WTC11 (cell line): ENCODE measurements at regions not wholly inside any gene's neighbourhood (a gene's known extent, or its start where the extent isn't known, plus 50 kb on each side); places are given as distances from the start of the nearest gene placed in this dataset.

Experiments used
- ATAC-seq: fragments of 200-7000 bp; cut with Tn5 transposase; 2 replicates; pipeline ENCODE4 v1.10.0; 2021; ENCODE audit warnings: mild to moderate bottlenecking, moderate library complexity
- CTCF ChIA-PET: fragments of 300-600 bp; sonication (Branson Sonifier 250); formaldehyde crosslinking; loops from one replicate; lab custom pipeline; 2021; ENCODE audit warnings: antibody characterized with exemption; lab: Charles Lee
- POLR2A ChIA-PET: fragments of 350-600 bp; sonication (Branson Sonifier 250); formaldehyde crosslinking; loops from one replicate; lab custom pipeline; 2021; ENCODE audit warnings: antibody characterized with exemption; lab: Charles Lee
- DNase-seq: peaks from one replicate; pipeline ENCODE4 v3.0.0; 2021; ENCODE audit warnings: low spot score
- H3K27ac Mint-ChIP-seq: 2 replicates; pipeline ENCODE4 v1.8.0; 2021; ENCODE audit warnings: mixed read lengths
- H3K27me3 Mint-ChIP-seq: 2 replicates; pipeline ENCODE4 v1.8.0; 2021; ENCODE audit warnings: low read depth, mild to moderate bottlenecking, moderate library complexity, mixed read lengths
- H3K36me3 Mint-ChIP-seq: 2 replicates; pipeline ENCODE4 v1.8.0; 2021; ENCODE audit warnings: mixed read lengths
- H3K4me1 Mint-ChIP-seq: 2 replicates; pipeline ENCODE4 v1.8.0; 2022; ENCODE audit warnings: mixed read lengths
- H3K4me3 Mint-ChIP-seq: 2 replicates; pipeline ENCODE4 v1.8.0; 2021; ENCODE audit warnings: mild to moderate bottlenecking, moderate library complexity, mixed read lengths
- H3K9me3 Mint-ChIP-seq: 2 replicates; pipeline ENCODE4 v1.8.0; 2021; ENCODE audit warnings: mixed read lengths
- CBFB ChIP-seq: sonication (generic); formaldehyde crosslinking; IDR thresholded peaks from 2 replicates; pipeline ENCODE4 v1.8.1; 2022; ENCODE audit warnings: mild to moderate bottlenecking, low read depth, missing genetic modification reagents
- ETV6 ChIP-seq: sonication (generic); formaldehyde crosslinking; IDR thresholded peaks from 2 replicates; pipeline ENCODE4 v1.8.1; 2022; ENCODE audit warnings: mild to moderate bottlenecking, missing genetic modification reagents
- FOXJ3 ChIP-seq: sonication (generic); formaldehyde crosslinking; IDR thresholded peaks from 2 replicates; pipeline ENCODE4 v1.9.0; 2021; ENCODE audit warnings: missing genetic modification reagents, mild to moderate bottlenecking, borderline replicate concordance
- HMGA2 ChIP-seq: fragments of 250-450 bp; sonication (Bioruptor Pico); IDR thresholded peaks from 2 replicates; pipeline ENCODE4 v1.4.0; 2021; ENCODE audit warnings: mild to moderate bottlenecking, moderate library complexity
- JAZF1 ChIP-seq: fragments of 250-450 bp; sonication (Bioruptor Pico); IDR thresholded peaks from 2 replicates; pipeline ENCODE4 v1.9.0; 2021; ENCODE audit warnings: moderate library complexity, mild to moderate bottlenecking, inconsistent platforms
- KAT7 ChIP-seq: sonication (generic); formaldehyde crosslinking; IDR thresholded peaks from 2 replicates; pipeline ENCODE4 v1.8.1; 2023; ENCODE audit warnings: missing genetic modification reagents, mild to moderate bottlenecking, borderline replicate concordance
- NFATC4 ChIP-seq: fragments of 250-450 bp; sonication (Bioruptor Pico); IDR thresholded peaks from 2 replicates; pipeline ENCODE4 v1.9.0; 2021; ENCODE audit warnings: mild to moderate bottlenecking
- NFE2L1 ChIP-seq: sonication (generic); formaldehyde crosslinking; IDR thresholded peaks from 2 replicates; pipeline ENCODE4 v1.8.1; 2023; ENCODE audit warnings: missing genetic modification reagents
- SMAD4 ChIP-seq: sonication (generic); formaldehyde crosslinking; IDR thresholded peaks from 2 replicates; pipeline ENCODE4 v1.8.0; 2022; ENCODE audit warnings: mild to moderate bottlenecking, missing genetic modification reagents
- TCF7 ChIP-seq: sonication (generic); formaldehyde crosslinking; IDR thresholded peaks from 2 replicates; pipeline ENCODE4 v1.8.0; 2022; ENCODE audit warnings: mild to moderate bottlenecking, low read depth, missing genetic modification reagents, moderate library complexity
- ZNF317 ChIP-seq: sonication (generic); formaldehyde crosslinking; IDR thresholded peaks from 2 replicates; pipeline ENCODE4 v1.8.1; 2023; ENCODE audit warnings: low read depth, mild to moderate bottlenecking, moderate library complexity, missing genetic modification reagents, borderline replicate concordance
- ZNF423 ChIP-seq: fragments of 250-450 bp; sonication (Bioruptor Pico); IDR thresholded peaks from 2 replicates; pipeline ENCODE4 v2.1.2; 2022; ENCODE audit warnings: mild to moderate bottlenecking, moderate library complexity
- ZNF671 ChIP-seq: fragments of 250-450 bp; sonication (Bioruptor Pico); IDR thresholded peaks from 2 replicates; pipeline ENCODE4 v1.8.0; 2021; ENCODE audit warnings: mild to moderate bottlenecking
- TF ChIP-seq, protein P1 (sequence below): sonication (generic); formaldehyde crosslinking; conservative IDR thresholded peaks from 2 replicates; pipeline ENCODE4 v1.8.1; 2023; ENCODE audit warnings: mild to moderate bottlenecking, low read depth, missing genetic modification reagents, moderate library complexity
- TF ChIP-seq, protein P2 (sequence below): sonication (generic); formaldehyde crosslinking; IDR thresholded peaks from 2 replicates; pipeline ENCODE4 v1.8.1; 2023; ENCODE audit warnings: mild to moderate bottlenecking, missing genetic modification reagents
- TF ChIP-seq, protein P3 (sequence below): fragments of 200-600 bp; IDR thresholded peaks from 2 replicates; pipeline ENCODE4 v1.8.0; 2022; ENCODE audit warnings: antibody characterized with exemption
- TF ChIP-seq, protein P4 (sequence below): sonication (generic); formaldehyde crosslinking; IDR thresholded peaks from 2 replicates; pipeline ENCODE4 v1.8.1; 2023; ENCODE audit warnings: mild to moderate bottlenecking, missing genetic modification reagents, borderline replicate concordance
- TF ChIP-seq, protein P5 (sequence below): sonication (generic); formaldehyde crosslinking; IDR thresholded peaks from 2 replicates; pipeline ENCODE4 v1.8.0; 2023; ENCODE audit warnings: missing genetic modification reagents
- TF ChIP-seq, protein P6 (sequence below): sonication (generic); formaldehyde crosslinking; IDR thresholded peaks from 2 replicates; pipeline ENCODE4 v1.8.1; 2022; ENCODE audit warnings: mild to moderate bottlenecking, moderate library complexity, missing genetic modification reagents

DNA sequence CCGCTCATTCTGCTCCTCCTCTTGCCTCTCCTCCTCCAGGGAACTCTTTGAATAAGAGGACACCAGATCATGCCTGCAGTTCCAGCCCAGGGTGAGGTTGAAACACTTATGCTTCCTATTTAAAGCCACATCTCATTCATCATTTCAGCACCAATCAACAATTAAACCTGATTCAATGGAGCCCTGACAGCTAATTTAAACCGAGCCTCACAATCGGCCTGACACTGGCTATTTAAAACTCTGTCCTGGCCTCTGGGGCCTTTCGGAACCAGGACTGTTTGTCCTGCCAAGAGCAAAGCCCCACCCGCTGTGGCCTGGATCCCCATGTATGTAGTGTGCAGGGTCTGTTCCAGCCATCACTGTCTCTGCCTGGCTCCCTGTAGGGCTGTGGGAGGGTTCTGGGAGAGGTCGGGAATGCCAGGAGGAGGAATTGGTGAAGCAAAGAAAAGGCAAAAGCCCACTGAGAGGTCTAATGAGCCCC lies 97.4 kb downstream of the MCFD2 start (continued):
- TF ChIP-seq ZNF317 (CRISPR knock-in tag) (no peak), HMGA2 (no peak), NFATC4 (CRISPR knock-in tag) (no peak), NFE2L1 (CRISPR knock-in tag) (no peak)
- TF ChIP-seq, protein P1, sequence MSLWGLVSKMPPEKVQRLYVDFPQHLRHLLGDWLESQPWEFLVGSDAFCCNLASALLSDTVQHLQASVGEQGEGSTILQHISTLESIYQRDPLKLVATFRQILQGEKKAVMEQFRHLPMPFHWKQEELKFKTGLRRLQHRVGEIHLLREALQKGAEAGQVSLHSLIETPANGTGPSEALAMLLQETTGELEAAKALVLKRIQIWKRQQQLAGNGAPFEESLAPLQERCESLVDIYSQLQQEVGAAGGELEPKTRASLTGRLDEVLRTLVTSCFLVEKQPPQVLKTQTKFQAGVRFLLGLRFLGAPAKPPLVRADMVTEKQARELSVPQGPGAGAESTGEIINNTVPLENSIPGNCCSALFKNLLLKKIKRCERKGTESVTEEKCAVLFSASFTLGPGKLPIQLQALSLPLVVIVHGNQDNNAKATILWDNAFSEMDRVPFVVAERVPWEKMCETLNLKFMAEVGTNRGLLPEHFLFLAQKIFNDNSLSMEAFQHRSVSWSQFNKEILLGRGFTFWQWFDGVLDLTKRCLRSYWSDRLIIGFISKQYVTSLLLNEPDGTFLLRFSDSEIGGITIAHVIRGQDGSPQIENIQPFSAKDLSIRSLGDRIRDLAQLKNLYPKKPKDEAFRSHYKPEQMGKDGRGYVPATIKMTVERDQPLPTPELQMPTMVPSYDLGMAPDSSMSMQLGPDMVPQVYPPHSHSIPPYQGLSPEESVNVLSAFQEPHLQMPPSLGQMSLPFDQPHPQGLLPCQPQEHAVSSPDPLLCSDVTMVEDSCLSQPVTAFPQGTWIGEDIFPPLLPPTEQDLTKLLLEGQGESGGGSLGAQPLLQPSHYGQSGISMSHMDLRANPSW (CRISPR knock-in tag): no peak
- TF ChIP-seq, protein P2, sequence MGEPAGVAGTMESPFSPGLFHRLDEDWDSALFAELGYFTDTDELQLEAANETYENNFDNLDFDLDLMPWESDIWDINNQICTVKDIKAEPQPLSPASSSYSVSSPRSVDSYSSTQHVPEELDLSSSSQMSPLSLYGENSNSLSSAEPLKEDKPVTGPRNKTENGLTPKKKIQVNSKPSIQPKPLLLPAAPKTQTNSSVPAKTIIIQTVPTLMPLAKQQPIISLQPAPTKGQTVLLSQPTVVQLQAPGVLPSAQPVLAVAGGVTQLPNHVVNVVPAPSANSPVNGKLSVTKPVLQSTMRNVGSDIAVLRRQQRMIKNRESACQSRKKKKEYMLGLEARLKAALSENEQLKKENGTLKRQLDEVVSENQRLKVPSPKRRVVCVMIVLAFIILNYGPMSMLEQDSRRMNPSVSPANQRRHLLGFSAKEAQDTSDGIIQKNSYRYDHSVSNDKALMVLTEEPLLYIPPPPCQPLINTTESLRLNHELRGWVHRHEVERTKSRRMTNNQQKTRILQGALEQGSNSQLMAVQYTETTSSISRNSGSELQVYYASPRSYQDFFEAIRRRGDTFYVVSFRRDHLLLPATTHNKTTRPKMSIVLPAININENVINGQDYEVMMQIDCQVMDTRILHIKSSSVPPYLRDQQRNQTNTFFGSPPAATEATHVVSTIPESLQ (CRISPR knock-in tag): no peak

DNA sequence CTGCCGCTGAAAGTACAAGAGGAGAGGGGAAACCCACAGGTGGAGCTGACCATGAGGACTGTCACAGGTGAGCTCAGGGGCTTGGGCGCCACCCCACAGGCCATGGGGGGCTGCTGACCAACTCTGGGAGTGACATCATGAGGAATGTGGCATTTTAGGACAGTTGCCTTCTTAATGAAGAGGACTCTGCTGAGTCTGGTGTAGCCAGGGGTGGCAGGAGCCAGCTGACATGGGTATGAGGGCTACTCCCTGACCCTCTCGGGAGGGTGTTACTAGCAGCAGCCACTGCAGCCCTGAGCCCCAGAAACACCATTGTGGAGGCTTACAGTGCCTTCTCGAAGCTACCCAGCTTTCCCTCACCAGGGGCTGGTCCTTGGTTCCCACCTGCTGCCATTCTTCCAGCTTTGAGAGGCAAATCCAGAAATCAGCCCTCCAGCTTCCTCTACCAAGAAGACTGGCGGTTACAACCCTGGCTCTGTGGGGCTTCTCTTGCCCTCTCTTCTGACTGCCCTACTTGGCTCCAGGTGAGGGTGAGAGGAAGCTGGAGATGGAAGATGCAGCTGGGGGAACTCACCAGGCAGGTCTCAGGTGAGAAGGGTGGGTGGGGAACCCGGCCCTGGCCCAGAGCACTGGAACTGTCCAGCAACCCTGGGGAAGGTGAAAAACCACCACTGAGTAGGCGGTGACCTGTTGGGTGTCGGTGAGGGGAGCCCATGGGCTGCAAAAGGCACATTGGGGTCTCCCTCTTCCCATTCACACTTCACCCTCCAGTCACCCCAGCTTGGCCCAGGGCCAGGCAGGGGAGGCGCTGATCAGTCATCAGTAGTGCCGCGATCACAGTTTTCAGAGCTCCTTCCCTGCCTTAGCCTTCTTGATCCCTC lies 98.5 kb downstream of the MCFD2 start:
- POLR2A ChIA-PET: interaction anchor here (0.5 kb wide), 1 partner anchor 12 kb away, joined by 3 read pairs; no protein-coding TSS in a partner anchor
- CTCF ChIA-PET: interaction anchor here (1.3 kb wide), 1 partner anchor 40 kb away, joined by 4 read pairs; no protein-coding TSS in a partner anchor
- H3K4me1 Mint-ChIP-seq: peaks cover 11% of the 10 kb centered on the region

DNA sequence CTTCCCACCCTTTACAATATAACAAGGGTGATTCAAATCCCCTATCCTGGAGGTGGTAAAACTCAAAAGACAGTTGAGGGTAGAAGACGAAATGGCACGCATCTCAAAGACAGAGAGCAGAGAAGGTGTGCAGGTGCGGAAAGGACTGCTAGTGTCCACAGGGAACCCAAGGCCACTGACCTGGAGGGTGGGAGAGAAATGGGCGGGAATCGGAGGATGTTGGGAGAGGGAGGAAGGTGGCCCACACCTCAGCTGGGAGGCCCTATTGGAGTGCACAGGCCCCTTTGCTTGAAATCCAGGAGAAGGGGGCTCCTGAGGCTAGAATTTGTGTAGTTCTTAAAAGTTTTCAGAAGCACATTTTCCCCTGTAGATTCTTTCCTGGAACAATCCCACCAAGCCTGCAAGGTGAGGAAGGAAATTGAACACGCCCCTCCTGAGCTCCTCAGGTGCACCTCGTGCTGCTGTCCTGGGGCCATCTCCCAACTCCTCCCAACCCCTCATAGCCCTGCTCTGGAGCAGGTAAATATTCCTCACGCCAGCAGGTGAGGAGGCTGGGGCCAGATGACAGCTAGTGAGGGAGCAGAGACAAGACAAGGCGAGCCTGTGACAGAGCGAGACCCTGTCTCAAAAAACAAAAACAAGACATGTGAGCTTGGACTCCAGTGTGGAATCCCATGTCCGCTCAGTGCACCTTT lies 99.3 kb downstream of the MCFD2 start:
- ChIA-PET POLR2A (no interaction called here), CTCF (interaction anchor here (1.3 kb wide), 1 partner anchor 39 kb away, joined by 4 read pairs; no protein-coding TSS in a partner anchor)
- no peak overlapping the region for H3K4me3 Mint-ChIP-seq
- no peaks in the 10 kb centered on the region for H3K9me3 Mint-ChIP-seq
- H3K27me3 Mint-ChIP-seq: no peaks in the 10 kb centered on the region
- no peaks in the 10 kb centered on the region for H3K36me3 Mint-ChIP-seq
- peaks cover 9% of the 10 kb centered on the region for H3K4me1 Mint-ChIP-seq
- H3K27ac Mint-ChIP-seq: no peak overlapping the region
- DNase-seq: no peak
- ATAC-seq: no peak
- TF ChIP-seq, protein P3, sequence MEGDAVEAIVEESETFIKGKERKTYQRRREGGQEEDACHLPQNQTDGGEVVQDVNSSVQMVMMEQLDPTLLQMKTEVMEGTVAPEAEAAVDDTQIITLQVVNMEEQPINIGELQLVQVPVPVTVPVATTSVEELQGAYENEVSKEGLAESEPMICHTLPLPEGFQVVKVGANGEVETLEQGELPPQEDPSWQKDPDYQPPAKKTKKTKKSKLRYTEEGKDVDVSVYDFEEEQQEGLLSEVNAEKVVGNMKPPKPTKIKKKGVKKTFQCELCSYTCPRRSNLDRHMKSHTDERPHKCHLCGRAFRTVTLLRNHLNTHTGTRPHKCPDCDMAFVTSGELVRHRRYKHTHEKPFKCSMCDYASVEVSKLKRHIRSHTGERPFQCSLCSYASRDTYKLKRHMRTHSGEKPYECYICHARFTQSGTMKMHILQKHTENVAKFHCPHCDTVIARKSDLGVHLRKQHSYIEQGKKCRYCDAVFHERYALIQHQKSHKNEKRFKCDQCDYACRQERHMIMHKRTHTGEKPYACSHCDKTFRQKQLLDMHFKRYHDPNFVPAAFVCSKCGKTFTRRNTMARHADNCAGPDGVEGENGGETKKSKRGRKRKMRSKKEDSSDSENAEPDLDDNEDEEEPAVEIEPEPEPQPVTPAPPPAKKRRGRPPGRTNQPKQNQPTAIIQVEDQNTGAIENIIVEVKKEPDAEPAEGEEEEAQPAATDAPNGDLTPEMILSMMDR: no peak
- TF ChIP-seq, protein P4, sequence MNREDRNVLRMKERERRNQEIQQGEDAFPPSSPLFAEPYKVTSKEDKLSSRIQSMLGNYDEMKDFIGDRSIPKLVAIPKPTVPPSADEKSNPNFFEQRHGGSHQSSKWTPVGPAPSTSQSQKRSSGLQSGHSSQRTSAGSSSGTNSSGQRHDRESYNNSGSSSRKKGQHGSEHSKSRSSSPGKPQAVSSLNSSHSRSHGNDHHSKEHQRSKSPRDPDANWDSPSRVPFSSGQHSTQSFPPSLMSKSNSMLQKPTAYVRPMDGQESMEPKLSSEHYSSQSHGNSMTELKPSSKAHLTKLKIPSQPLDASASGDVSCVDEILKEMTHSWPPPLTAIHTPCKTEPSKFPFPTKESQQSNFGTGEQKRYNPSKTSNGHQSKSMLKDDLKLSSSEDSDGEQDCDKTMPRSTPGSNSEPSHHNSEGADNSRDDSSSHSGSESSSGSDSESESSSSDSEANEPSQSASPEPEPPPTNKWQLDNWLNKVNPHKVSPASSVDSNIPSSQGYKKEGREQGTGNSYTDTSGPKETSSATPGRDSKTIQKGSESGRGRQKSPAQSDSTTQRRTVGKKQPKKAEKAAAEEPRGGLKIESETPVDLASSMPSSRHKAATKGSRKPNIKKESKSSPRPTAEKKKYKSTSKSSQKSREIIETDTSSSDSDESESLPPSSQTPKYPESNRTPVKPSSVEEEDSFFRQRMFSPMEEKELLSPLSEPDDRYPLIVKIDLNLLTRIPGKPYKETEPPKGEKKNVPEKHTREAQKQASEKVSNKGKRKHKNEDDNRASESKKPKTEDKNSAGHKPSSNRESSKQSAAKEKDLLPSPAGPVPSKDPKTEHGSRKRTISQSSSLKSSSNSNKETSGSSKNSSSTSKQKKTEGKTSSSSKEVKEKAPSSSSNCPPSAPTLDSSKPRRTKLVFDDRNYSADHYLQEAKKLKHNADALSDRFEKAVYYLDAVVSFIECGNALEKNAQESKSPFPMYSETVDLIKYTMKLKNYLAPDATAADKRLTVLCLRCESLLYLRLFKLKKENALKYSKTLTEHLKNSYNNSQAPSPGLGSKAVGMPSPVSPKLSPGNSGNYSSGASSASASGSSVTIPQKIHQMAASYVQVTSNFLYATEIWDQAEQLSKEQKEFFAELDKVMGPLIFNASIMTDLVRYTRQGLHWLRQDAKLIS: no peak
- TF ChIP-seq, protein P5, sequence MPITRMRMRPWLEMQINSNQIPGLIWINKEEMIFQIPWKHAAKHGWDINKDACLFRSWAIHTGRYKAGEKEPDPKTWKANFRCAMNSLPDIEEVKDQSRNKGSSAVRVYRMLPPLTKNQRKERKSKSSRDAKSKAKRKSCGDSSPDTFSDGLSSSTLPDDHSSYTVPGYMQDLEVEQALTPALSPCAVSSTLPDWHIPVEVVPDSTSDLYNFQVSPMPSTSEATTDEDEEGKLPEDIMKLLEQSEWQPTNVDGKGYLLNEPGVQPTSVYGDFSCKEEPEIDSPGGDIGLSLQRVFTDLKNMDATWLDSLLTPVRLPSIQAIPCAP (CRISPR knock-in tag): no peak
- TF ChIP-seq JAZF1 (CRISPR knock-in tag): no peak
- no peak for TF ChIP-seq KAT7
- TF ChIP-seq, protein P6, sequence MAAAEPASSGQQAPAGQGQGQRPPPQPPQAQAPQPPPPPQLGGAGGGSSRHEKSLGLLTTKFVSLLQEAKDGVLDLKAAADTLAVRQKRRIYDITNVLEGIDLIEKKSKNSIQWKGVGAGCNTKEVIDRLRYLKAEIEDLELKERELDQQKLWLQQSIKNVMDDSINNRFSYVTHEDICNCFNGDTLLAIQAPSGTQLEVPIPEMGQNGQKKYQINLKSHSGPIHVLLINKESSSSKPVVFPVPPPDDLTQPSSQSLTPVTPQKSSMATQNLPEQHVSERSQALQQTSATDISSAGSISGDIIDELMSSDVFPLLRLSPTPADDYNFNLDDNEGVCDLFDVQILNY (CRISPR knock-in tag): no peak
- no peak for TF ChIP-seq FOXJ3 (CRISPR knock-in tag)
- no peak for TF ChIP-seq ZNF671
- TF ChIP-seq ZNF423 (CRISPR knock-in tag): no peak
- TF ChIP-seq NFE2L1 (CRISPR knock-in tag): no peak
- TF ChIP-seq ETV6 (CRISPR knock-in tag): no peak
- TF ChIP-seq TCF7: no peak
- TF ChIP-seq SMAD4 (CRISPR knock-in tag): no peak
- TF ChIP-seq CBFB (CRISPR knock-in tag): no peak

More for the DNA sequence above, 98.5 kb downstream of the MCFD2 start:
- Mint-ChIP-seq H3K4me3 (no peak overlapping the region), H3K27me3 (no peaks in the 10 kb centered on the region), H3K36me3 (no peaks in the 10 kb centered on the region)
- no peak for TF ChIP-seq ZNF671
- TF ChIP-seq, all 79 proteins: peak for 0
- Mint-ChIP-seq H3K9me3 (no peaks in the 10 kb centered on the region), H3K27ac (no peak overlapping the region)
- no peak for DNase-seq
- no peak for ATAC-seq
